Breast epithelium (tissue), 3 donors: ENCODE measurements at regions not wholly inside any gene's neighbourhood (a gene's known extent, or its start where the extent isn't known, plus 50 kb on each side); places are given as distances from the start of the nearest gene placed in this dataset.

Source experiments
- POLR2A ChIP-seq: fragments of 450-650 bp; IDR thresholded peaks from one replicate; pipeline ENCODE4 v1.6.1; 2016; ENCODE audit warnings: antibody characterized with exemption, mild to moderate bottlenecking, moderate library complexity
- POLR2AphosphoS5 ChIP-seq, 3 donors: sonication (generic); formaldehyde crosslinking; IDR thresholded peaks; one replicate each; pipeline ENCODE4 v1.6.1; 2017; ENCODE audit warnings: antibody characterized with exemption in 3 of 3
- TF ChIP-seq, protein P1 (sequence below), 3 donors: fragments of 450-650 bp; IDR thresholded peaks; one replicate each; pipeline ENCODE4 v1.5.1; 2016 to 2017; ENCODE audit warnings: antibody characterized with exemption in 3 of 3, mild to moderate bottlenecking in 3 of 3, moderate library complexity in 3 of 3

DNA sequence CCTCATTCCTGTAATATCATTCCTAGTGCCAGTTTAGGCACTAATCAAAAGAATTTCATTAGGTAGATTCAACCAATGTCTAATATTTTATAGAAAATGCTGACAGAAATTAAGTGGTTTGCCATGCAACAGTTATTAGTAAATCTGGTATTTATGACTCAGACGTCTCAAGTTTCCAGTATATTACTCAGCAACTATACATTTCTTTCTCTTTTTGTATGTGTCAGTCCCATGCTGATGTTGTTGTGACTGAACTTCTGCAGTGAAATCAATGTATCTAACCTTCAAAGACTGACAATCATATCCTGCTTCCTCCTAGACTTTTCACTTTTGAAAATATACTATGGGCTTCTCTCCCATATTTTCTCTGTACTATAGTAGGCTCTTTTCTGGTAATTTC, 822.5 kb downstream of the NR2F1-AS1 start:
- TF ChIP-seq, protein P1, sequence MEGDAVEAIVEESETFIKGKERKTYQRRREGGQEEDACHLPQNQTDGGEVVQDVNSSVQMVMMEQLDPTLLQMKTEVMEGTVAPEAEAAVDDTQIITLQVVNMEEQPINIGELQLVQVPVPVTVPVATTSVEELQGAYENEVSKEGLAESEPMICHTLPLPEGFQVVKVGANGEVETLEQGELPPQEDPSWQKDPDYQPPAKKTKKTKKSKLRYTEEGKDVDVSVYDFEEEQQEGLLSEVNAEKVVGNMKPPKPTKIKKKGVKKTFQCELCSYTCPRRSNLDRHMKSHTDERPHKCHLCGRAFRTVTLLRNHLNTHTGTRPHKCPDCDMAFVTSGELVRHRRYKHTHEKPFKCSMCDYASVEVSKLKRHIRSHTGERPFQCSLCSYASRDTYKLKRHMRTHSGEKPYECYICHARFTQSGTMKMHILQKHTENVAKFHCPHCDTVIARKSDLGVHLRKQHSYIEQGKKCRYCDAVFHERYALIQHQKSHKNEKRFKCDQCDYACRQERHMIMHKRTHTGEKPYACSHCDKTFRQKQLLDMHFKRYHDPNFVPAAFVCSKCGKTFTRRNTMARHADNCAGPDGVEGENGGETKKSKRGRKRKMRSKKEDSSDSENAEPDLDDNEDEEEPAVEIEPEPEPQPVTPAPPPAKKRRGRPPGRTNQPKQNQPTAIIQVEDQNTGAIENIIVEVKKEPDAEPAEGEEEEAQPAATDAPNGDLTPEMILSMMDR (IDR thresholded peaks at IDR 0.05): no peak
- TF ChIP-seq POLR2A (no peak), POLR2AphosphoS5 (IDR thresholded peaks at IDR 0.05) (no peak)
